ENCODE measurements at regions not wholly inside any gene's neighbourhood (a gene's known extent, or its start where the extent isn't known, plus 50 kb on each side); places are given as distances from the start of the nearest gene placed in this dataset.

DNA sequence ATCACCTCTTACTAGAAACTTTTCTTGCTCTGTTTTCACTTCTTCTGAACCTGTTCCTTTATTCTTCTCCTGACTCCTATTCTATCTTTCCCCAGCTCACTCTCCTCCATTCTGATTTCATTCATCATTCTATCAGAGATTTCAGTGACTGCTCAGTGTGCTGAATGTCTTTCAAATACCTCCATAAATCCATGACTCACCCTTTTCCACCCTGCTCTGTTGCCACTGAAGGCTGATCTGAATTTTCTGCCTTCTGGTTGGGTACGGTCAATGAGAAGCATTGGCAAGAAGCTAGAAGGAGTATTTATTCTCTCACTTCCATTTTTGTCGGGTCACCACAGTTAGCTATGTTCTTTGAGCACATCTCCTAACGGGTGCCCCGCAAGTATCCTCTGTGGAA, 265.9 kb downstream of the CBLL2 start:
- no peak for DNase-seq (ENCODE audit: low read depth)
- TF ChIP-seq, protein P1, sequence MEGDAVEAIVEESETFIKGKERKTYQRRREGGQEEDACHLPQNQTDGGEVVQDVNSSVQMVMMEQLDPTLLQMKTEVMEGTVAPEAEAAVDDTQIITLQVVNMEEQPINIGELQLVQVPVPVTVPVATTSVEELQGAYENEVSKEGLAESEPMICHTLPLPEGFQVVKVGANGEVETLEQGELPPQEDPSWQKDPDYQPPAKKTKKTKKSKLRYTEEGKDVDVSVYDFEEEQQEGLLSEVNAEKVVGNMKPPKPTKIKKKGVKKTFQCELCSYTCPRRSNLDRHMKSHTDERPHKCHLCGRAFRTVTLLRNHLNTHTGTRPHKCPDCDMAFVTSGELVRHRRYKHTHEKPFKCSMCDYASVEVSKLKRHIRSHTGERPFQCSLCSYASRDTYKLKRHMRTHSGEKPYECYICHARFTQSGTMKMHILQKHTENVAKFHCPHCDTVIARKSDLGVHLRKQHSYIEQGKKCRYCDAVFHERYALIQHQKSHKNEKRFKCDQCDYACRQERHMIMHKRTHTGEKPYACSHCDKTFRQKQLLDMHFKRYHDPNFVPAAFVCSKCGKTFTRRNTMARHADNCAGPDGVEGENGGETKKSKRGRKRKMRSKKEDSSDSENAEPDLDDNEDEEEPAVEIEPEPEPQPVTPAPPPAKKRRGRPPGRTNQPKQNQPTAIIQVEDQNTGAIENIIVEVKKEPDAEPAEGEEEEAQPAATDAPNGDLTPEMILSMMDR (IDR thresholded peaks at IDR 0.05; ENCODE audit: low read length, missing control alignments), result no peak
- no peak overlapping the region for H3K4me3 ChIP-seq (replicated peaks; ENCODE audit: low read depth, low read length)

DNA sequence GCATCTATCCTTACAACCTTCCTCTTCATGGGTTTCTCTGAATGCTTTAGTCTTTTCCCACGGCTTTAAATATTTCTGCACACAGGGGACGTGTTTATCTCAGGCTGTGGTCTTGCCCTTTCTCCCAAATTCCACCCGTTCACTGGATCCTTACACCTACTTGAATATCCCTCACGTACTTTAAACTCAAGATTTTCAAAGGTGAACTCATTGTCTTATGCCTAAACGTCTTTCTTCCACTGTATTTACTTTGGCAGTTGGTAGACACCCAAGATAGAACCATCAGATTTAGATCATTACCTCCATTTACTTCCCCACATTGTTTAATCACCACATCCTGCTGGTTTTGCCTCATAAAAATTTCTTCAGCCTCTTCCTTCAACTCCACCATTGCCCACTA, 269.2 kb downstream of the CBLL2 start:
- DNase-seq (ENCODE audit: low read depth), result no peak
- no peak overlapping the region for H3K4me3 ChIP-seq (replicated peaks; ENCODE audit: low read depth, low read length)
- TF ChIP-seq, protein P1 (IDR thresholded peaks at IDR 0.05; ENCODE audit: low read length, missing control alignments), result no peak

DNA sequence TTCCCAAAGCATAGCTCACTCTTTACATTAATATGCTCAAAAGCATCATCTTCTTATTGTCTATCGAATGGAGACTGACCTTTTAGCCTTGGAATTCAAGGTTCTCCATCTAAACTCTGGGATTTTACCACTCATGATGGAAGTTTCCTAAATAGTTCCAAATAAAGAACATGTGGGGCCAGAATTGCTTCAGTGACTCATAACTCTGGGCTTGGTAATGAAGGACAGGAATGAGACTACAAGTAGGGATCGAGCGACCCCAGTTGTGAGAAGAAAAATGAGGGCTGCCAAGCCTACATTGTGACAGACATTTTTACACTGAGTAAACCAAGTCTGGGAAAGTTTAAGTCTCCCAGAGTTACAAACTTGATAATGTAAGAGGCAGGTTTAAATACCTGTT, 269.9 kb downstream of the CBLL2 start:
- no peak overlapping the region for H3K4me3 ChIP-seq (replicated peaks; ENCODE audit: low read depth, low read length)
- no peak for DNase-seq (ENCODE audit: low read depth)
- TF ChIP-seq, protein P1 (IDR thresholded peaks at IDR 0.05; ENCODE audit: low read length, missing control alignments), result no peak

DNA sequence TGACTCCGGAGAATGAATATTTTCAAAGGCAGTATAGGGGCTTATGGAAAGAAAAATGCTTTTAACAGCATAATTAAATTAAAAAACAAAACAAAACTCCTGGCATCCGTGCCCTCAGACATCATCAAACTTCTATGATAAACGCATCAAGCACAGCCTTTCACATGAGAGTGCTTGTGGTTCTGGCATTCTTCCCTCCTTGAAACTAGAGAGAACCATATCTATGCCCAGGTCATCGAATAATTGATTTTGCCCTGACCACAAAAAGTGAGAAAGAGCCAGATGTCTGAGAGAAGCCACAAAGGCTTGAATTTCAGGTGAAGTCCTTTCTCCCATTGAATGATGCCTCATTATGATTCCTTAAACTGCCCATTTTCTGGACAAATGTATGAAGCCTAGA, 286.8 kb downstream of the CBLL2 start:
- H3K4me3 ChIP-seq (replicated peaks; ENCODE audit: low read depth, low read length), result no peak overlapping the region
- DNase-seq (ENCODE audit: low read depth), result no peak
- TF ChIP-seq, protein P1 (IDR thresholded peaks at IDR 0.05; ENCODE audit: low read length, missing control alignments), result no peak

DNA sequence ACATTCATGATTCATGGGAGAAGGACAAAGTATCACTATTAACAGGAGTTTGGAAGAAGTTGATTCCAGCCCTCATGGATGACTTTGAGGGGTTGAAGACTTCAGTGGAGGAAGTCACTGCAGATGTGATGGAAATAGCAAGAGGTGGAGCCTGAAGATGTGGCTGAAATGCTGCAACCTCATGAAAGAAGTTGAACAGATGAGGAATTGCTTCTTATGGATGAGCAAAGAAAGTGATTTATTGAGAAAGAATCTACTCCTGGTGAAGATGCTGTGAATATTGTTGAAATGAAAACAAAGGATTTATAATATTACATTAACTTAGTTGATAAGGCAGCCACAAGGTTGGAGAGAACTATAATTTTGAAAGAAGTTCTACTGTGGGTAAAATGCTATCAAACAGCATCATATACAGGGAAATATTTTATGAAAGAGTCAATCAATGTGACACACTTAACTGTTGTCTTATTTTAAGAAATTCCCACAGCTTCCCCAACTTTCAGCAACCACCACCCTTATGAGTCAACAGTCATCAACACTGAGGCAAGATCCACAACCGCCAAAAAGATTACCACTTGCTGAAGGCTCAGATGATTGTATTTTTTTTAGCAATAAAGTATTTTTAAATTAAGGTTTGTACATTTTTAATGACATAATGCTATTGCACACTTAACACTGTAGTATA, 302.6 kb downstream of the CBLL2 start:
- DNase-seq (ENCODE audit: low read depth), result peak; percentile 1
- TF ChIP-seq, protein P1 (IDR thresholded peaks at IDR 0.05; ENCODE audit: low read length, missing control alignments), result no peak

DNA sequence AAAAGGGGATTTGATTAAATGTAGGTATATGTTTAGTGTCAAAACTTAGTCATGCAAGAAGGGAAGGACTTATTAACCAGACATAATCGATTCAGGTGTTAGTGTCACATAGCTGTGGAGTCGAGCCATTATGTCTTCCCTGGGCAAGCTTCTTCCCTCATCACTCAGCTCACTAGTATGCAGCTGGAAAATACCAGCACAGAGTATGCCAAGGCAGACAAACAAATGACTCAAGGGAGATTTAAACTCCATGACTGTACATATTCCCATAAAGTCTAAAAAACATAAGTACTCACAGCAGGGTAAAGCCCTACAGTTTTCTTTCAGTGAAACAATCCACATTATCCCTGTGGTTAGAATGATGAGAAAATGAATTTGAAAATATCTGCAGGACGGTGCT, 304.5 kb downstream of the CBLL2 start:
- no peak overlapping the region for H3K4me3 ChIP-seq (replicated peaks; ENCODE audit: low read depth, low read length)
- TF ChIP-seq, protein P1 (IDR thresholded peaks at IDR 0.05; ENCODE audit: low read length, missing control alignments), result no peak
- peak; percentile 24 for DNase-seq (ENCODE audit: low read depth)

More for the DNA sequence above, 302.6 kb downstream of the CBLL2 start:
- no peak overlapping the region for H3K4me3 ChIP-seq (replicated peaks; ENCODE audit: low read depth, low read length)

DNA sequence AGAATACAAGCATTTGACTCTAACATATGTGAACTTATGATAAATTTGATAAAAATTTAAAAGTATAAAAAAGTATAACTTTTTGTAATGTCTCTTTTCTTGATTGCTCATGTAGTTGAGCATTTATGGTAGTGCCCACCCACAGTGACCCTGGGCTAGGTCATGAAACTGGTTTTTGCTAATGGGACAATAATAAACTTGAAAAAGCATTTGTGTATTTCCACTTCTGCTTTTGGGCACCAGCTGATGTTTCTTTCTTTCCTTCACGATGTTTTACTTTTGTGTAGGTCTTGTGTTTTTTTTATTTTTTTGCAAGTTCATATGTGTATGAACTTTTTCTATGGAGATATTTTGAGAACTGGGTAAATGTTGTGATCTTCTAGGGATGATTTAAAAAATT, 313.1 kb downstream of the CBLL2 start:
- TF ChIP-seq, protein P1 (IDR thresholded peaks at IDR 0.05; ENCODE audit: low read length, missing control alignments), result no peak
- no peak for DNase-seq (ENCODE audit: low read depth)
- H3K4me3 ChIP-seq (replicated peaks; ENCODE audit: low read depth, low read length), result no peak overlapping the region

Data from fibroblast of pulmonary artery (primary cell).